ENCODE measurements at regions not wholly inside any gene's neighbourhood (a gene's known extent, or its start where the extent isn't known, plus 50 kb on each side); places are given as distances from the start of the nearest gene placed in this dataset.

DNA sequence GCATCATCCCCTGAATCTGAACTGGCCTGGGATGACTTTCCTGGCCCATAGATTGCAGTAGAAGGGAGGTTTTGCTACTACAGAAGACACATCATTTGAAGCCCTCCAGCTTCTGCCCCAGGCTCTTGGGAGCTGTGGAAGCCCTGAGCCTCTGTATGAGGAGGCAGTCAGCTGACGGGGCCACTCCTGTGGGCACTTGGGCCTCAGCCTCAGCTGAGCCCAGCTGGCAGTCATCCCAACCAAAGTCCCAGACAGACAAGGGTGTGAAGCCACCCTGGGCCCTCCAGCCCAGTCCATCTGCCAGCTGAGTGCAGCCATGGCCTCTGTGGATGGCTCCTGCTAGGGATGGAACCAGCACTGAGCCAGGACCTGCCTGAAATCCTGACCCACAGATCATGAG is 502.3 kb upstream of the HS6ST1 start:
- TF ChIP-seq, protein P1, sequence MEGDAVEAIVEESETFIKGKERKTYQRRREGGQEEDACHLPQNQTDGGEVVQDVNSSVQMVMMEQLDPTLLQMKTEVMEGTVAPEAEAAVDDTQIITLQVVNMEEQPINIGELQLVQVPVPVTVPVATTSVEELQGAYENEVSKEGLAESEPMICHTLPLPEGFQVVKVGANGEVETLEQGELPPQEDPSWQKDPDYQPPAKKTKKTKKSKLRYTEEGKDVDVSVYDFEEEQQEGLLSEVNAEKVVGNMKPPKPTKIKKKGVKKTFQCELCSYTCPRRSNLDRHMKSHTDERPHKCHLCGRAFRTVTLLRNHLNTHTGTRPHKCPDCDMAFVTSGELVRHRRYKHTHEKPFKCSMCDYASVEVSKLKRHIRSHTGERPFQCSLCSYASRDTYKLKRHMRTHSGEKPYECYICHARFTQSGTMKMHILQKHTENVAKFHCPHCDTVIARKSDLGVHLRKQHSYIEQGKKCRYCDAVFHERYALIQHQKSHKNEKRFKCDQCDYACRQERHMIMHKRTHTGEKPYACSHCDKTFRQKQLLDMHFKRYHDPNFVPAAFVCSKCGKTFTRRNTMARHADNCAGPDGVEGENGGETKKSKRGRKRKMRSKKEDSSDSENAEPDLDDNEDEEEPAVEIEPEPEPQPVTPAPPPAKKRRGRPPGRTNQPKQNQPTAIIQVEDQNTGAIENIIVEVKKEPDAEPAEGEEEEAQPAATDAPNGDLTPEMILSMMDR (conservative IDR thresholded peaks at IDR 0.05 in 1 of 2, IDR thresholded peaks at IDR 0.05 in 1 of 2; ENCODE audit: low read depth in 1 of 2, low read length in 2 of 2): no peak
- no peak for TF ChIP-seq EZH2 (IDR thresholded peaks at IDR 0.05; ENCODE audit: low read length, missing control alignments)
